HepG2 (cell line): ENCODE measurements at regions not wholly inside any gene's neighbourhood (a gene's known extent, or its start where the extent isn't known, plus 50 kb on each side); places are given as distances from the start of the nearest gene placed in this dataset.

Experiments used
- ATAC-seq: fragments of 200-7000 bp; cut with Tn5 transposase; 3 replicates; pipeline ENCODE4 v1.9.1; 2020; ENCODE audit warnings: mild to moderate bottlenecking, moderate library complexity
- BruUV-seq: library from RNA; stranded (reverse); fragments of 400-500 nt; replicated peaks from 2 replicates; lab custom pipeline; 2021; lab: Mats Ljungman, UMichigan
- CTCF ChIA-PET: fragments of 300-600 bp; formaldehyde crosslinking; extraction: SDS; loops from one replicate; lab custom pipeline; 2021; ENCODE audit warnings: low total read pairs, inconsistent platforms, low intra/inter-chr PET ratio; lab: Yijun Ruan, JAX
- POLR2A ChIA-PET: fragments of 350-600 bp; sonication (Branson Sonifier 250); formaldehyde crosslinking; loops from one replicate; lab custom pipeline; 2020; ENCODE audit warnings: antibody characterized with exemption, inconsistent platforms; lab: Yijun Ruan, JAX
- DNase-seq: peaks from one replicate; pipeline ENCODE4 v3.0.0-alpha.2; 2015; ENCODE audit warnings: low spot score
- FAIRE-seq: peaks from 3 replicates; lab custom pipeline; 2011; peaks lifted over from hg19 to GRCh38; lab: Jason Lieb, UNC
- H2AFZ ChIP-seq: one replicate; pipeline ENCODE4 v1.6.1; 2011; ENCODE audit warnings: low read length, inconsistent platforms
- H3K27ac ChIP-seq: fragments of 300-600 bp; 3 replicates; pipeline ENCODE4 v1.8.0; 2011; ENCODE audit warnings: mixed run types, mild to moderate bottlenecking, mixed read lengths, low read length, inconsistent platforms; ENCODE audit not compliant: insufficient read depth; ENCODE audit errors: extremely low read length
- H3K27me3 ChIP-seq, 2 experiments: fragments of 200-600 bp in 1 of 2; 2 replicates in 1 of 2; 3 replicates in 1 of 2; pipeline versions ENCODE4 v1.6.0 to v1.8.0; 2011; ENCODE audit warnings: low read length in 2 of 2, mild to moderate bottlenecking in 2 of 2, moderate library complexity in 2 of 2, inconsistent platforms in 1 of 2; ENCODE audit not compliant: insufficient read depth in 2 of 2, control insufficient read depth in 1 of 2
- H3K36me3 ChIP-seq, 2 experiments: fragments of 200-600 bp in 1 of 2; replicated peaks in 1 of 2; 2 replicates in 1 of 2; 3 replicates in 1 of 2; pipeline versions ENCODE4 v1.5.1 to v1.8.0; 2011; ENCODE audit warnings: low read length in 2 of 2, inconsistent platforms in 1 of 2; ENCODE audit not compliant: insufficient read depth in 2 of 2, control insufficient read depth in 1 of 2
- H3K4me1 ChIP-seq: 2 replicates; pipeline ENCODE4 v1.5.1; 2012; ENCODE audit warnings: low read length, inconsistent platforms; ENCODE audit not compliant: insufficient read depth
- H3K4me2 ChIP-seq: 2 replicates; pipeline ENCODE4 v1.6.0; 2011; ENCODE audit warnings: low read depth, low read length, inconsistent platforms
- H3K4me3 ChIP-seq, 3 experiments: fragments of 200-600 bp in 1 of 3; sonication (generic), shearing (Covaris generic) in 1 of 3; replicated peaks in 1 of 3; 2 replicates each; pipeline ENCODE4 v1.5.1; 2011 to 2016; ENCODE audit warnings: low read length in 3 of 3, inconsistent platforms in 2 of 3, low read depth in 2 of 3, mild to moderate bottlenecking in 2 of 3, control low read depth in 1 of 3, mixed read lengths in 1 of 3; ENCODE audit not compliant: insufficient read depth in 1 of 3
- H3K79me2 ChIP-seq: one replicate; pipeline ENCODE4 v1.6.1; 2011; ENCODE audit warnings: low read length, inconsistent platforms; ENCODE audit not compliant: insufficient read depth
- H3K9ac ChIP-seq: 2 replicates; pipeline ENCODE4 v1.6.0; 2011; ENCODE audit warnings: mild to moderate bottlenecking, low read depth, low read length, inconsistent platforms; ENCODE audit not compliant: insufficient read depth
- H3K9me3 ChIP-seq: 2 replicates; pipeline ENCODE4 v1.5.1; 2012; ENCODE audit warnings: mild to moderate bottlenecking, low read length
- H4K20me1 ChIP-seq: 2 replicates; pipeline ENCODE4 v1.6.0; 2011; ENCODE audit warnings: inconsistent platforms, mild to moderate bottlenecking, low read length, moderate library complexity; ENCODE audit not compliant: insufficient read depth
- ATF4 ChIP-seq, 2 experiments: fragments of 450-650 bp in 1 of 2; sonication (generic) in 1 of 2; formaldehyde crosslinking; IDR thresholded peaks; 2 replicates each; pipeline versions ENCODE4 v1.5.0 to v1.8.0; 2020 to 2022; ENCODE audit warnings: mild to moderate bottlenecking in 1 of 2, missing genetic modification reagents in 1 of 2
- SAP130 ChIP-seq: IDR thresholded peaks from 2 replicates; pipeline ENCODE4 v1.6.1; 2016; ENCODE audit warnings: low read depth
- ZNF263 ChIP-seq: sonication (generic); formaldehyde crosslinking; IDR thresholded peaks from 2 replicates; pipeline ENCODE4 v1.4.0; 2020; ENCODE audit warnings: missing genetic modification reagents
- ZNF407 ChIP-seq: sonication (generic); formaldehyde crosslinking; IDR thresholded peaks from one replicate; pipeline ENCODE4 v1.5.1; 2020; ENCODE audit warnings: mild to moderate bottlenecking, missing genetic modification reagents; ENCODE audit errors: not compliant biosample characterization
- ZNF75D ChIP-seq: sonication (generic); formaldehyde crosslinking; IDR thresholded peaks from 2 replicates; pipeline ENCODE4 v1.8.1; 2023; ENCODE audit warnings: missing genetic modification reagents, mild to moderate bottlenecking, borderline replicate concordance
- WGBS: methylation state at CpG from one replicate; pipeline ENCODE4 v1.1.6; 2017; ENCODE audit warnings: low lambda C conversion rate; 5-methylcytosine and 5-hydroxymethylcytosine counted together
- in situ Hi-C: cut with HindIII; loops from 2 replicates; pipeline ENCODE4 v1.10.0; 2017; ENCODE audit warnings: low pct_unique_long_range_greater_than_20kb; ENCODE audit not compliant: extremely low pct_ligation_motif_present
- intact Hi-C: fragments of 100-400 bp; cut with micrococcal nuclease; formaldehyde crosslinking; loops from one replicate; pipeline ENCODE4 v1.10.0; 2022; ENCODE audit not compliant: unreplicated experiment

GRCh38 chr4:89364541-89364940 lies 56.9 kb upstream of the GPRIN3 start:
- H4K20me1 ChIP-seq = no peaks in the 10 kb centered on the region
- FAIRE-seq (no peak), ATAC-seq (no peak), DNase-seq (no peak)
- in situ Hi-C loops = no loop called here
- BruUV-seq = no TSS peak
- H3K4me3 ChIP-seq = no peak overlapping the region
- H2AFZ ChIP-seq = no peak overlapping the region
- no peaks in the 10 kb centered on the region for H3K4me1 ChIP-seq
- no peak overlapping the region for H3K27ac ChIP-seq
- no peak for TF ChIP-seq ZNF263 (CRISPR knock-in tag)
- TF ChIP-seq SAP130 (CRISPR knock-in tag) = no peak
- no peak for TF ChIP-seq ZNF407
- TF ChIP-seq ZNF75D (CRISPR knock-in tag) = no peak
- TF ChIP-seq ATF4 (CRISPR knock-in tag; IDR thresholded peaks at IDR 0.05) = no peak
- intact Hi-C loops = no loop called here
- no peaks in the 10 kb centered on the region for H3K27me3 ChIP-seq
- H3K4me2 ChIP-seq = no peak overlapping the region
- POLR2A ChIA-PET = no interaction called here
- no peaks in the 10 kb centered on the region for H3K9me3 ChIP-seq
- WGBS = 8% methylated on average over 3 of the region's 4 CpGs
- H3K36me3 ChIP-seq = no peaks in the 10 kb centered on the region
- CTCF ChIA-PET = no interaction called here
- no peak overlapping the region for H3K9ac ChIP-seq
- no peaks in the 10 kb centered on the region for H3K79me2 ChIP-seq
